Kasumi-1 (cell line): ENCODE measurements at regions not wholly inside any gene's neighbourhood (a gene's known extent, or its start where the extent isn't known, plus 50 kb on each side); places are given as distances from the start of the nearest gene placed in this dataset.

Experiments used
- DNase-seq, 2 experiments: peaks; one replicate each; lab custom pipeline; 2025; lab: John Stamatoyannopoulos, UW

GRCh38 chr17:73694491-73694890 lies 50.2 kb upstream of the SDK2 start:
- no peak for DNase-seq

GRCh38 chr17:73695035-73695738 lies 50.9 kb upstream of the SDK2 start:
- DNase-seq: no peak

- DNase-seq: no peak
These were observed 52.0 kb upstream of the SDK2 start for GRCh38 chr17:73696251-73696650.

GRCh38 chr17:73697872-73698271 lies 53.6 kb upstream of the SDK2 start:
- no peak for DNase-seq

GRCh38 chr17:73698966-73699365 lies 54.7 kb upstream of the SDK2 start:
- no peak for DNase-seq

- no peak for DNase-seq
These were observed 57.5 kb upstream of the SDK2 start for GRCh38 chr17:73701701-73702100.

GRCh38 chr17:73703192-73703591 lies 58.9 kb upstream of the SDK2 start:
- no peak for DNase-seq

- DNase-seq: no peak
These were observed 59.7 kb upstream of the SDK2 start for GRCh38 chr17:73703917-73704316.

- DNase-seq: no peak
These were observed 61.3 kb upstream of the SDK2 start for GRCh38 chr17:73705594-73705993.

GRCh38 chr17:73706428-73706827 lies 62.2 kb upstream of the SDK2 start:
- DNase-seq: no peak

- DNase-seq: no peak
These were observed 62.6 kb upstream of the SDK2 start for GRCh38 chr17:73706858-73707257.

GRCh38 chr17:73707358-73707757 lies 63.1 kb upstream of the SDK2 start:
- DNase-seq: no peak

GRCh38 chr17:73710095-73710592 lies 65.9 kb upstream of the SDK2 start:
- peak; percentile 53 to 63 for DNase-seq

- no peak for DNase-seq
These were observed 66.9 kb upstream of the SDK2 start for GRCh38 chr17:73711184-73711583.

GRCh38 chr17:73711916-73712315 lies 67.7 kb upstream of the SDK2 start:
- DNase-seq: no peak

GRCh38 chr17:73713136-73713535 lies 68.9 kb upstream of the SDK2 start:
- DNase-seq: no peak

GRCh38 chr17:73715769-73716168 lies 71.5 kb upstream of the SDK2 start:
- DNase-seq: no peak

GRCh38 chr17:73717690-73718089 lies 73.4 kb upstream of the SDK2 start:
- no peak for DNase-seq

GRCh38 chr17:73718362-73718761 lies 74.1 kb upstream of the SDK2 start:
- no peak for DNase-seq

- no peak for DNase-seq
These were observed 74.7 kb upstream of the SDK2 start for GRCh38 chr17:73718912-73719311.

GRCh38 chr17:73719588-73720071 lies 75.4 kb upstream of the SDK2 start:
- no peak for DNase-seq

GRCh38 chr17:73720187-73720834 lies 76.1 kb upstream of the SDK2 start:
- no peak for DNase-seq

GRCh38 chr17:73722165-73722564 lies 77.9 kb upstream of the SDK2 start:
- DNase-seq: no peak

- no peak for DNase-seq
These were observed 79.1 kb upstream of the SDK2 start for GRCh38 chr17:73723317-73723716.
